ENCODE measurements at regions not wholly inside any gene's neighbourhood (a gene's known extent, or its start where the extent isn't known, plus 50 kb on each side); places are given as distances from the start of the nearest gene placed in this dataset.

GRCh38 chr1:185546029-185546428, 188.2 kb upstream of the HMCN1 start:
- TF ChIP-seq, protein P1, sequence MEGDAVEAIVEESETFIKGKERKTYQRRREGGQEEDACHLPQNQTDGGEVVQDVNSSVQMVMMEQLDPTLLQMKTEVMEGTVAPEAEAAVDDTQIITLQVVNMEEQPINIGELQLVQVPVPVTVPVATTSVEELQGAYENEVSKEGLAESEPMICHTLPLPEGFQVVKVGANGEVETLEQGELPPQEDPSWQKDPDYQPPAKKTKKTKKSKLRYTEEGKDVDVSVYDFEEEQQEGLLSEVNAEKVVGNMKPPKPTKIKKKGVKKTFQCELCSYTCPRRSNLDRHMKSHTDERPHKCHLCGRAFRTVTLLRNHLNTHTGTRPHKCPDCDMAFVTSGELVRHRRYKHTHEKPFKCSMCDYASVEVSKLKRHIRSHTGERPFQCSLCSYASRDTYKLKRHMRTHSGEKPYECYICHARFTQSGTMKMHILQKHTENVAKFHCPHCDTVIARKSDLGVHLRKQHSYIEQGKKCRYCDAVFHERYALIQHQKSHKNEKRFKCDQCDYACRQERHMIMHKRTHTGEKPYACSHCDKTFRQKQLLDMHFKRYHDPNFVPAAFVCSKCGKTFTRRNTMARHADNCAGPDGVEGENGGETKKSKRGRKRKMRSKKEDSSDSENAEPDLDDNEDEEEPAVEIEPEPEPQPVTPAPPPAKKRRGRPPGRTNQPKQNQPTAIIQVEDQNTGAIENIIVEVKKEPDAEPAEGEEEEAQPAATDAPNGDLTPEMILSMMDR (IDR thresholded peaks at IDR 0.05; ENCODE audit: poor library complexity) = no peak
- no peak for TF ChIP-seq EZH2 (IDR thresholded peaks at IDR 0.05; ENCODE audit: borderline replicate concordance)

Measured in hepatocyte (in vitro differentiated cells).